Adrenal gland (tissue), 5 donors: ENCODE measurements at regions not wholly inside any gene's neighbourhood (a gene's known extent, or its start where the extent isn't known, plus 50 kb on each side); places are given as distances from the start of the nearest gene placed in this dataset.

Source experiments
- CTCF ChIP-seq, 6 experiments: fragments of 450-650 bp in 4 of 6; fragments of 200-600 bp in 2 of 6; sonication (generic) in 1 of 6; IDR thresholded peaks; 1 replicate in 5 of 6; 2 replicates in 1 of 6; pipeline versions ENCODE4 v1.5.1 to v1.8.0; 2016 to 2021; ENCODE audit warnings: antibody characterized with exemption in 6 of 6, mild to moderate bottlenecking in 2 of 6, moderate library complexity in 1 of 6
- POLR2A ChIP-seq, 2 donors: fragments of 450-650 bp; IDR thresholded peaks; one replicate each; pipeline ENCODE4 v1.6.1; 2017; ENCODE audit warnings: antibody characterized with exemption in 2 of 2, mild to moderate bottlenecking in 2 of 2, moderate library complexity in 1 of 2
- donor health status: DM: no; HTN: no; CAD: no.

GRCh38 chr7:116445447-116446211 is 53.9 kb upstream of the CAV2 start:
- TF ChIP-seq CTCF (IDR thresholded peaks at IDR 0.05) (no peak), POLR2A (IDR thresholded peaks at IDR 0.05) (no peak)
